HG03439 (cell line): ENCODE measurements at regions not wholly inside any gene's neighbourhood (a gene's known extent, or its start where the extent isn't known, plus 50 kb on each side); places are given as distances from the start of the nearest gene placed in this dataset.
"Not testable (repeated sequence)": the region's sequence is repeated elsewhere in the genome, so short reads cannot be mapped to it uniquely, and the experiment has no call there.

ENCODE experiments used
- ATAC-seq: cut with Tn5 transposase; IDR thresholded peaks from one replicate; pipeline ENCODE4 v1.9.1; 2021; ENCODE audit warnings: mild to moderate bottlenecking, moderate library complexity; ENCODE audit not compliant: unreplicated experiment

DNA sequence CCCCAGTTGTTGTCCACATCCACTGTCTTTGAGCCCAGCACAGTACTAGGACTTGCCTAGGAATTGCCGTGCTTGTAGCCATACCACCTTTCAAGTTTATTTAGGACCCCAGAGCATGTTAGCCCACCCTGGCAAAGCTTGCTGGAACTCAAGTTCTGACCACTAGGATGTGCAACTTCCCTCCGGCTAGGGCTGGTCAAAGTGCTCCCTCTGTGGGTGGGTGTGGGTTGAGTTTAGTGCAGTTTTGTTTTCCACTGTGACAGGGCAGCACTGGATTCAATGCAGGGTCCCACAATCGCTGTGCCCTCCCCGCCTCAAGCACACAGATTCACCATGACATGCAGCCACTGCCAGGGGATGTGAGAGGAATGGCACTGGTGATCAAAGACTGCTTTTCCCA, 96.0 kb downstream of the RASGEF1B start:
- ATAC-seq, result no peak

- no peak for ATAC-seq
Observed at GRCh38 chr4:81369886-81370285, 101.8 kb downstream of the RASGEF1B start.

GRCh38 chr4:81366779-81367178, 104.9 kb downstream of the RASGEF1B start:
- ATAC-seq, result no peak

- ATAC-seq, result no peak
Observed at GRCh38 chr4:81360737-81361136, 111.0 kb downstream of the RASGEF1B start.

DNA sequence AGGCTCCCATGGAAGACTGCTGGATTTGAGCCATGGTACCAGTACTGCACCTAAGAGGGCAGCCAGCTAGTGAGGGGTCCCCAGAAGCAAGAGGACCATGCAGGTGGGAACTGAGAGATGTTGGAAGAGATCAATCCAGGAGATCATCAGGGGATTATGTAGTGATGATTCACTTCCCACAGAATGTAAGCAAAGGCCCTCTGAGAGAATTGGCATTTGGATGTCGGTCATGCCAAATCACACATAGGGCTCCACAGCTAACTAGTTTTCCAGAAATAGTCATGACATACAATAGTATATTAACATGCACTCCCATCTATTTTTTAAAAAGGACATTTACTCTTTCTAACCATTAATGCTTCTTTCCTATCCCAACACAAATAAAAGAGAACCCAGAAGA, 112.5 kb downstream of the RASGEF1B start:
- no peak for ATAC-seq

- no peak for ATAC-seq
Observed at GRCh38 chr4:81358154-81358553, 113.6 kb downstream of the RASGEF1B start.

DNA sequence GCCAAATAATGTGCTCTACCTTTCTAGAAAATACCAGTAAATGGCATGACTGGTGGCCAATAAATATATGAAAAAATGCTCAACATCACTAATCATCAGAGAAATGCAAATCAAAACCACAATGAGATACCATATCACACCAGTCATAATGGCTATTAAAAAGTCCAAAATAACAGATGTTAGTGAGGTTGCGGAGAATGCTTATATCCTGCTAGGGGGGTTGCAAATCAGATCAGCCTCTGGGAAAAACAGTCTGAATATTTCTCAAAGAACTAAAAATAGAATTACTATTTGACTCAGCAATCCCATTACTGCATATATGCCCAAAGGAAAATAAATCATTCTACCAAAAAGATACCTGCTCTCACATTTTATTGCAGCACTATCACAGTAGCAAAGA, 115.1 kb downstream of the RASGEF1B start:
- ATAC-seq, result no peak

DNA sequence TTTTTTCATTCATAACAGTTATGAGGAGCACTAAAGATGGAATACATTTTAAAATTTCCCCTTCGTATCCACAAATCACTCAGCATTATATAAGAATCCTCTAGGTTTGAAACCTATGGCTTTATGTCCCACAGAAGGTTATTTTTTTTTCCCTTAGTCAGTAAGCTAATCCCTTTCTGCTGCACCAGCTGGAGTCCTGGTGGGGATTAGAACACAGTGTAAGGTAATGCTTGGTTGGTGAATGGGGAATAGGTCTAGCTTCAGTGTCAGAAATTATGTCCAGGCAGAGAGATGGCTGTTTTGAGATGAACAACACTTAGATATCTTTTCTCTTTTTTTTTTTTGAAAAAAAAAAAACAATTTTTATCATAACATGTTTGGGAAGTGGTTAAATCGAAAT, 116.6 kb downstream of the RASGEF1B start:
- ATAC-seq, result no peak

DNA sequence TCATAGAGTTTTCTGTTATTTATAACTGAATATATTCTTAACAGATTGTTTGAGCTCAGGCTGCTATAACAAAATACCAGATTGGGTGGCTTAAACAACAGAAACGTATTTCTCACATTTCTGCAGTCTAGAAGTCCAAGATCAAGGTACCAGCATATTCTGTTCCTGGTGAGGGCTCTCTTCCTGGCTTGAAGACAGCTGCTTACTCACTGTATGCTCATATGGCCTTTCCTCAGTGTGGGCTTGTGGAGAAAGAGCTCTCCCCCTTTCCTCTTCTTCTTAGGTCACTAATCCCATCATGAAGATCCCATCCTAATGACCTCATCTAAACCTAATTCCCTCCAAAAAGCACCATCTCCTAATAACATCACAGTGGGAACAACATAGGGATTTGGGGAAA, 117.8 kb downstream of the RASGEF1B start:
- ATAC-seq, result no peak

GRCh38 chr4:81352446-81352835, 119.3 kb downstream of the RASGEF1B start:
- ATAC-seq, result no peak

- peak; percentile 95 for ATAC-seq
Observed at GRCh38 chr4:81351654-81352445, 119.9 kb downstream of the RASGEF1B start.

DNA sequence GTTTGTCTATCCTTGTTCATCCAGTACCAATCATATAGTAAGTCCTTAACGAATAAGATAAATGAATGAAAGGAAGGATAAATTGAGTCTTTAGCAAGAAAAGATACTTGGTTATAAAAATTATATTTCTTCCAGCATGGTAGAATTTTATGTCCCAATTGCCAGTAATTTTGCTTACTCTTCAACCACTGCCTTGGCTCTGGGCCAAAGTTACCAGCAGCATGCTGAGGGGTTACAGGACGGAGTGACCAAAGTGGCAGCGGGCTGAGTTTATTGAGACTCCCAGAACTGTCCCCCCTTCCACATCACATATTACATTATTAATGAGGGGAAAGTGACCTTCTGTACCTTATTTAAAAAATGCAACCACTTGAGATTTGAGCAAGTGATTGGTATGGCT, 121.7 kb downstream of the RASGEF1B start:
- ATAC-seq, result no peak

DNA sequence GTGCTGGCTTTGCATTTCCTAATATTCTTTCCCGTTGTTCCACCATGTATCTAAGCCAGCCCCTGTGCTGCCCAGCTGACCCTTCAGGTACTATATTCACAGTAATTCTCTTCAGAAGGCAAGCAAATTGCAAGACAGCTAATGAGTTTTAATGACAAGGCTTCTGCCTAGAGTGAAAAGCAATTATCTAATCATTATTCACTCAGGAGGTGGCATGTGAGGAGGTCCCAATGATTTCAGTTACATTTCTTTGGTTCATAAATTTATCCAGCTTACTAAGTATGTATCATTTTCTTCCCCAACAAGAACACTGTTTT, 123.0 kb downstream of the RASGEF1B start:
- ATAC-seq, result no peak

DNA sequence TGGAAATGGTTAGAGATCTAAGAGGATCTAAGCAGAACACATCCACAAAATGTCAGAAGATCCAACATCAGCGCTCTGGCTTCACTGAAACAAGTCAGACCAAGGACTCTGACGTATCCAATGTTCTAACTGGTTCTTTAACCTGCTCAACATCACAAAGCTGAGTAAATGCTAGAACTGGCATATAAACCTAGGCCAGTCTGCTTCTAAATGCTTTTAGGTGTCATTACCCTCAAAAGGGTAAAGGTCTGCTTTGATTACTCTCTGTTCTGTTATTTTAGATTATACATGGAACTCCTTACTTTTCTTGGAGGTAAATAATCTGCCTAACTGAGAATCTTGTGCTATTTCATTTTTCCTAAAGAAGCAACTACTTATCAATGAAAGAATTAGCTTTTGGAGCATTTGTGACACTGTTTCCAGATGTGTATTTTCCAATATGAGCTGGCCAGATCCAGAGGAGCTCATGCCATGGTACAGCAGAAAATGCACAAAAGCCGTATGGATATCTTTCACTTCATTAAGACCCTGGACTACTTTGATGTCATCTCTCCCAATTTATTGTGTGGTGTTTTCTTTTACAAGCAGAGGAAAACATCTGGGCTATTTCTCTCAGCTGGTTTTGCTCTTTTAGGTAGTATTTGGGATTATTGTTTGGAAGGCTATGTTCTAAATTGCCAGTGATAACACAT, 123.5 kb downstream of the RASGEF1B start:
- no peak for ATAC-seq

DNA sequence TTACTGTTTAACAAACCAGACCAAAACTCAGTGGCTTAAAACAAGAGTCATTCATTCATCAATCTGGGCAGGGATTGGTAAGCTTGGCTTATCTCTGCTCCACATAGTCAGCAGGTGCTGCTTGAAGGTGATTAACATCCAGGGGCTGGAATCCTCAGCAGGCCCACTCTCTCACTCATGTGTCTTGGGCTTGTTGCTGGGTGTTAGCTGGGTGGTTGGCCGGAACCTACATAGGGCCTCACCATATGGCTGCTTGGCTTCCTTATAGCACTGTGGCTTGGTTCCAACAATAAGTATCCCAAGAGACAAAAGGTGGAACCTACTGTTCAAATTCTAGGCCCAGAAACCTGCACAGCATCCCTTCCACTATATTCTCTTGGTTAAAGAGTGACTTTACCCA, 125.0 kb downstream of the RASGEF1B start:
- ATAC-seq, result no peak

DNA sequence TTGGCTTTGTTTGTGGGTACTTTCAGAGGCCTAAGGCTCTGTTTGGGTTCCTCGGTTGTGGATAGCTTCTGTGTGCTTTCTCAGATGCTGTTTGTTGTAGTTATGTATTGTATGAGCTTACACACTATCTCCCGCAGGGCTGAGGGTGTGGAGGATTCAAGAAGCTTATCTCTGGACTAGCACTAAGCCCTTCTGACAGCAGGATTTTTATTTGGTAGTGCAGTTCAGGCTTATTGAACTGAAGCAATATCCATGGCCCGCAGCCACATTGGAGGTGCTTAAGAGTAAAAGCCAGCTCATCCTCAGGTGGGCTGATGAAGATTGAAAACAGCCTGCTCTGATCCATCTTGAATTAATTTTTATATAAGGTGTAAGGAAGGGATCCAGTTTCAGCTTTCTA, 128.2 kb downstream of the RASGEF1B start:
- ATAC-seq, result no peak

DNA sequence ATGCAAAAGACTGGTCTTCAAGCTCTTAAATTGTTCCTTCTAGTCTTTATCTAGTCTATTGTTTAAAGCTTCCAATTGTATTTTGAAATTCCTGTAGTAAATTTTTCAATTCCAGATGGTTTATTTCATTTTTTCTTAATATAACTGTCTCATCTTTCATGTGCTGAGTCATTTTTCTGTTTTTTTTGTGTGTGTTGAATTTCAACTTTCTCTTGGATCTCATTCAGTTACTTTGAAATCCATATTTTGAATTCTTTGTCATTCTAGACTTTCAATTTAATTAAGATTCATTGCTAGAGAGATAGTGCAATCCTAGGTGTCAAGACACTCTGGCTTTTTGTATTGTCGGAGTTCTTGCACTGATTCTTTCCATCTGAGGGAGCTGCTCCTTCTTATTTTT, 128.0 kb upstream of the PRKG2 start:
- ATAC-seq, result no peak

DNA sequence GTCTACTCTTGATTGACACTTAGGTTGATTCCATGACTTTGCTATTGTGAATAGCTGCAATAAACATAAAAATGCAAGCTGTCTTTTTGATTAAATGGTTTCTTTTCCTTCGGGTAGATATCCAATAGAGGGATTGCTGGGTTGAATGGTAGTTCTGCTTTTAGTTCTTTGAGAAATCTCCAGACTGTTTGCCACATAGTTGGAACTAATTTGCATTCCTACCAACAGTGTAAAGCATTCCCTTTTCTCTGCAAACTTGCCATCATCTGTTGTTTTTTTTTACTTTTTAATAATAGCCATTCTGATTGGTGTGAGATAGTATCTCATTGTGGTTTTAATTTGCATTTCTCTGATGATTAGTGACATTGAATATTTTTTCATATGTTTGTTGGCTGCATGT, 122.2 kb upstream of the PRKG2 start:
- no peak for ATAC-seq

DNA sequence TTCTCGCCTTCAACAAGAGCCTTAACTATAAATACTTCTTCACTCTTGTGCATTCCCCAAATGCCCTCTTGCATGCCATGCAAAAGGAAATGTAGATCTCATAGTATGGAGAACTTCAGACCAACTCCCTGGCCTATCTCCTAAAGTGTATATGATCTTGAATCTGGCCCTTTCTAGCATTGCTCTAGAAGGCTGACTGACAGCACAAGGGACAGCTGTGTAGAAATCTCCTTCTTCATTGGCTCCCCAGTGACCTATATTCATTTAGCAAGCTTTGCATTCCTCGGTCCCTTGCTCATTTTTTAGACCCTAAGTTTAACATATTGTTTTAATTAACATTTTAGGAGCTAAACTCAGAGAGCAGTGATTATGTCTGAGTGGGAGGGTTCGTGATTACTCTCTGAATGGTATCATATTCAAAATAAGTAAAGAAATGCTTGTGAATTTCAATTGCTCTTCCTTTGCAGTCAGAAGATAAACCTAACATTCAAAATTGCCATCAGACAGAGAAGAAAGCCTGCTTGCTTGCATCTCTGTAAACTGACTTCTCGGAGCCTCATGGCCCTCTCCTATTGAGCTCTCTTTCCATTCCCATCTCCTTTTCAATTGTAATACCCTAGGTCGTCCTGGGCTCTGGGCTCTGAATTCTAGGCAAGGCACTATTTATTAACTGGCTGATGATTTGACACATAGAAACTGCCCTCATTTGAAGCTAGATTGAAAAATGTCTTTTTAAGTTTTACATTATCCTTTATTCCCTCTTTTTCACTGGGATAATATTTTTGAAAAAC, 120.3 kb upstream of the PRKG2 start:
- no peak for ATAC-seq

- ATAC-seq, result no peak
Observed at GRCh38 chr4:81330018-81330417, 115.0 kb upstream of the PRKG2 start.

DNA sequence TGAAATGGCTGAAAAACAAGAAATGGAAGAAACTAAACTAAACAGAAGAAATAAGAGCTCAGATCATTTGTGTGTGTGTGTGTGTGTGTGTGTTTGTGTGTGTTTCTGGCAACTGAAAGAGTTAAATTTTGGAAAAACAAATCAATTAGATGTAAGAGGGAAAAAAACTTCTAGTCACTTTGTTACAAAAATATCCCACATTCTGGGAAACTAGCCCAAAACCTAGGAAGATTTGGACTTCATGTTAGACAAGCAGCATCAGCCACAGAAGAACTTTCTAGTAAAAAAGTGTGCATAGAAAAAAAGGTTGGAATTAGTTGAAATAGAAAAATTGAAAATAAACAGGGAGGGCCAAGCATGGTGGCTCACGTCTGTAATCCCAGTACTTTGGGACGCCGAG, 111.6 kb upstream of the PRKG2 start:
- no peak for ATAC-seq

DNA sequence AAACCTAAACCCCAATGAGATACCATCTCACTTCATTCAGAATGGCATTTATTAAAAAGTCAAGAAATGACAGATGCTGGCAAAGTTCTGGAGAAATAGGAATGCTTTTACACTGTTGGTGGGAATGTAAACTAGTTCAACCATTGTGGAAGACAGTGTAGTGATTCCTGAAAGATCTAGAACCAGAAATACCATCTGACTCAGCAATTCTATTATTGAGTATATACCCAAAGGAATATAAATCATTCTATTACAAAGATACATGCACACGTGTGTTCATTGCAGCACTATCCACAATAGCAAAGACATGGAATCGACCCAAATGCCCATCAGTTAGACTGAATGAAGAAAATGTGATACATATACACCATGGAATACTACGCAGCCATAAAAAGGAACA, 109.6 kb upstream of the PRKG2 start:
- ATAC-seq, result not testable (repeated sequence)
